ENCODE measurements at regions not wholly inside any gene's neighbourhood (a gene's known extent, or its start where the extent isn't known, plus 50 kb on each side); places are given as distances from the start of the nearest gene placed in this dataset.
A peak's percentile ranks its signal among the peaks of the same experiment; 100 is the strongest.

- H3K9me3 ChIP-seq (ENCODE audit: control insufficient read depth, insufficient read depth, low read length), result peaks cover 4% of the 10 kb centered on the region; the same call in 1 of the 2 replicates
- no peak for TF ChIP-seq CTCF (IDR thresholded peaks at IDR 0.05; ENCODE audit: low read depth, low read length)
- POLR2A ChIA-PET, result no interaction called here
- H3K27ac ChIP-seq (ENCODE audit: low read depth, low read length), result no peak overlapping the region
- CTCF ChIA-PET, result interaction anchor here (0.9 to 3.5 kb wide), 7 partner anchors 65 to 480 kb away, joined by 3 to 39 read pairs (median 6); no protein-coding TSS in a partner anchor
- no peak overlapping the region for H3K4me3 ChIP-seq (ENCODE audit: low read depth, low read length)
- no peak for DNase-seq (ENCODE audit: low read depth, low spot score)
- H3K27me3 ChIP-seq (ENCODE audit: control insufficient read depth, insufficient read depth, low read length), result peaks cover 2% of the 10 kb centered on the region
These were observed 126.8 kb upstream of the RPL34 start for GRCh38 chr4:108493596-108493931.

GRCh38 chr4:108492816-108493595 lies 127.4 kb upstream of the RPL34 start:
- no peak overlapping the region for H3K27ac ChIP-seq (ENCODE audit: low read depth, low read length)
- CTCF ChIA-PET, result interaction anchor here (0.7 to 3.5 kb wide), 9 partner anchors 36 to 479 kb away, joined by 3 to 39 read pairs (median 5); no protein-coding TSS in a partner anchor
- peaks cover 2% of the 10 kb centered on the region for H3K27me3 ChIP-seq (ENCODE audit: control insufficient read depth, insufficient read depth, low read length)
- no peak overlapping the region for H3K4me3 ChIP-seq (ENCODE audit: low read depth, low read length)
- POLR2A ChIA-PET, result no interaction called here
- peak; percentile 62 for TF ChIP-seq CTCF (IDR thresholded peaks at IDR 0.05; ENCODE audit: low read depth, low read length)
- no peak for DNase-seq (ENCODE audit: low read depth, low spot score)
- peaks cover 4% of the 10 kb centered on the region; the same call in 1 of the 2 replicates for H3K9me3 ChIP-seq (ENCODE audit: control insufficient read depth, insufficient read depth, low read length)

GRCh38 chr4:108488865-108489264 lies 131.5 kb upstream of the RPL34 start:
- Histone ChIP-seq H3K27ac (ENCODE audit: low read depth, low read length) (no peak overlapping the region), H3K4me3 (ENCODE audit: low read depth, low read length) (no peak overlapping the region), H3K27me3 (ENCODE audit: control insufficient read depth, insufficient read depth, low read length) (peaks cover 5% of the 10 kb centered on the region), H3K9me3 (ENCODE audit: control insufficient read depth, insufficient read depth, low read length) (peaks cover 4% of the 10 kb centered on the region; the same call in 1 of the 2 replicates)
- DNase-seq (ENCODE audit: low read depth, low spot score), result no peak
- TF ChIP-seq CTCF (IDR thresholded peaks at IDR 0.05; ENCODE audit: low read depth, low read length), result no peak
- POLR2A ChIA-PET, result no interaction called here
- CTCF ChIA-PET, result no interaction called here

GRCh38 chr4:108486046-108486445 lies 134.3 kb upstream of the RPL34 start:
- ChIA-PET CTCF (no interaction called here), POLR2A (no interaction called here)
- no peak for TF ChIP-seq CTCF (IDR thresholded peaks at IDR 0.05; ENCODE audit: low read depth, low read length)
- no peak overlapping the region for H3K4me3 ChIP-seq (ENCODE audit: low read depth, low read length)
- no peak overlapping the region for H3K27ac ChIP-seq (ENCODE audit: low read depth, low read length)
- no peak for DNase-seq (ENCODE audit: low read depth, low spot score)
- no peaks in the 10 kb centered on the region for H3K9me3 ChIP-seq (ENCODE audit: control insufficient read depth, insufficient read depth, low read length)
- peaks cover 9% of the 10 kb centered on the region for H3K27me3 ChIP-seq (ENCODE audit: control insufficient read depth, insufficient read depth, low read length)

GRCh38 chr4:108484187-108484586 lies 136.2 kb upstream of the RPL34 start:
- no peak for TF ChIP-seq CTCF (IDR thresholded peaks at IDR 0.05; ENCODE audit: low read depth, low read length)
- H3K27me3 ChIP-seq (ENCODE audit: control insufficient read depth, insufficient read depth, low read length), result peaks cover 10% of the 10 kb centered on the region
- DNase-seq (ENCODE audit: low read depth, low spot score), result no peak
- POLR2A ChIA-PET, result no interaction called here
- no peak overlapping the region for H3K4me3 ChIP-seq (ENCODE audit: low read depth, low read length)
- CTCF ChIA-PET, result interaction anchor here (1.1 kb wide), 1 partner anchor 466 kb away, joined by 3 read pairs; no protein-coding TSS in a partner anchor
- no peaks in the 10 kb centered on the region for H3K9me3 ChIP-seq (ENCODE audit: control insufficient read depth, insufficient read depth, low read length)
- no peak overlapping the region for H3K27ac ChIP-seq (ENCODE audit: low read depth, low read length)
